Esophagus muscularis mucosa (tissue), 4 donors: ENCODE measurements at regions not wholly inside any gene's neighbourhood (a gene's known extent, or its start where the extent isn't known, plus 50 kb on each side); places are given as distances from the start of the nearest gene placed in this dataset.

Experiments used
- DNase-seq: peaks from one replicate; pipeline ENCODE4 v3.0.0-alpha.2; 2017; ENCODE audit errors: extremely low spot score
- H3K27ac ChIP-seq, 4 donors: fragments of 200-600 bp; sonication (generic); replicated peaks in 1 of 4; 1 replicate in 3 of 4; 2 replicates in 1 of 4; pipeline ENCODE4 v1.5.1; 2016 to 2019; ENCODE audit warnings: mild to moderate bottlenecking in 1 of 4
- H3K27me3 ChIP-seq, 4 donors: fragments of 200-600 bp; sonication (generic); one replicate each; pipeline versions ENCODE4 v1.5.1 to v1.6.0; 2016 to 2019
- H3K36me3 ChIP-seq, 4 donors: fragments of 200-600 bp; sonication (generic); one replicate each; pipeline ENCODE4 v1.5.1; 2016 to 2019
- H3K4me1 ChIP-seq, 4 donors: fragments of 200-600 bp; sonication (generic); one replicate each; pipeline ENCODE4 v1.5.1; 2016 to 2019
- H3K4me3 ChIP-seq, 4 donors: fragments of 200-600 bp; sonication (generic); 1 replicate in 2 of 4; 2 replicates in 2 of 4; pipeline ENCODE4 v1.5.1; 2016 to 2019; ENCODE audit warnings: mild to moderate bottlenecking in 4 of 4, moderate library complexity in 1 of 4
- H3K9me3 ChIP-seq, 4 donors: fragments of 200-600 bp; sonication (generic); 1 replicate in 3 of 4; 2 replicates in 1 of 4; pipeline ENCODE4 v1.5.1; 2016 to 2019
- CTCF ChIP-seq, 3 experiments: fragments of 200-600 bp in 2 of 3; fragments of 450-650 bp in 1 of 3; sonication (generic) in 2 of 3; IDR thresholded peaks; one replicate each; pipeline ENCODE4 v1.5.1; 2017 to 2019; ENCODE audit warnings: antibody characterized with exemption in 3 of 3, mild to moderate bottlenecking in 2 of 3, moderate library complexity in 1 of 3
- EP300 ChIP-seq: sonication (generic); formaldehyde crosslinking; IDR thresholded peaks from one replicate; pipeline ENCODE4 v1.6.1; 2017; ENCODE audit warnings: antibody characterized with exemption
- POLR2A ChIP-seq: fragments of 450-650 bp; IDR thresholded peaks from one replicate; pipeline ENCODE4 v1.6.1; 2017; ENCODE audit warnings: antibody characterized with exemption, moderate library complexity, mild to moderate bottlenecking, low read depth
- POLR2AphosphoS5 ChIP-seq, 2 donors: sonication (generic); formaldehyde crosslinking; IDR thresholded peaks; one replicate each; pipeline ENCODE4 v1.6.1; 2017; ENCODE audit warnings: antibody characterized with exemption in 2 of 2
- WGBS: methylation state at CpG from one replicate; pipeline ENCODE4 v1.1.5; 2018; 5-methylcytosine and 5-hydroxymethylcytosine counted together
- intact Hi-C: fragments of 100-400 bp; cut with DNase I; formaldehyde crosslinking; loops from one replicate; pipeline ENCODE4 v1.15.1; 2023

- WGBS: 94% methylated on average over 2 of the region's 2 CpGs
- H3K27me3 ChIP-seq: no peaks in the 10 kb centered on the region
- H3K36me3 ChIP-seq: no peaks in the 10 kb centered on the region
- DNase-seq: no peak
- H3K4me3 ChIP-seq: no peak overlapping the region
- intact Hi-C loops: no loop called here
- H3K4me1 ChIP-seq: no peaks in the 10 kb centered on the region
- no peaks in the 10 kb centered on the region for H3K9me3 ChIP-seq
- TF ChIP-seq POLR2A: no peak
- TF ChIP-seq CTCF (IDR thresholded peaks at IDR 0.05): no peak
- no peak for TF ChIP-seq POLR2AphosphoS5 (IDR thresholded peaks at IDR 0.05)
- no peak for TF ChIP-seq EP300
- no peak overlapping the region for H3K27ac ChIP-seq
Observed at GRCh38 chr5:165310031-165310430, 1804.6 kb downstream of the MAT2B start.

- Histone ChIP-seq H3K9me3 (no peaks in the 10 kb centered on the region), H3K27me3 (no peaks in the 10 kb centered on the region), H3K36me3 (no peaks in the 10 kb centered on the region), H3K27ac (no peak overlapping the region), H3K4me1 (no peaks in the 10 kb centered on the region), H3K4me3 (no peak overlapping the region)
- no peak for TF ChIP-seq EP300
- no peak for TF ChIP-seq POLR2A
- no peak for TF ChIP-seq POLR2AphosphoS5 (IDR thresholded peaks at IDR 0.05)
- no peak for TF ChIP-seq CTCF (IDR thresholded peaks at IDR 0.05)
- 76% methylated on average over 4 of the region's 4 CpGs for WGBS
- no peak for DNase-seq
- intact Hi-C loops: no loop called here
Observed at GRCh38 chr5:165321912-165322311, 1816.5 kb downstream of the MAT2B start.

- no peak overlapping the region for H3K27ac ChIP-seq
Observed at GRCh38 chr5:165325221-165325620, 1819.8 kb downstream of the MAT2B start.

GRCh38 chr5:165327631-165328030 is 1822.2 kb downstream of the MAT2B start:
- 98% methylated on average over 2 of the region's 2 CpGs for WGBS

More at GRCh38 chr5:165325221-165325620, 1819.8 kb downstream of the MAT2B start:
- WGBS: 93% methylated on average over 1 of the region's 1 CpG
- H3K36me3 ChIP-seq: no peaks in the 10 kb centered on the region
- intact Hi-C loops: no loop called here
- no peaks in the 10 kb centered on the region for H3K4me1 ChIP-seq
- no peak for DNase-seq
- H3K9me3 ChIP-seq: no peaks in the 10 kb centered on the region
- TF ChIP-seq CTCF (IDR thresholded peaks at IDR 0.05) (no peak), POLR2A (no peak), POLR2AphosphoS5 (IDR thresholded peaks at IDR 0.05) (no peak)
- no peak overlapping the region for H3K4me3 ChIP-seq
- H3K27me3 ChIP-seq: no peaks in the 10 kb centered on the region

More at GRCh38 chr5:165327631-165328030, 1822.2 kb downstream of the MAT2B start:
- TF ChIP-seq POLR2AphosphoS5 (IDR thresholded peaks at IDR 0.05) (no peak), CTCF (IDR thresholded peaks at IDR 0.05) (no peak), EP300 (no peak)
- no peaks in the 10 kb centered on the region for H3K27me3 ChIP-seq
- no peak overlapping the region for H3K4me3 ChIP-seq
- H3K4me1 ChIP-seq: no peaks in the 10 kb centered on the region
- DNase-seq: no peak
- H3K27ac ChIP-seq: no peak overlapping the region
- intact Hi-C loops: no loop called here
- no peaks in the 10 kb centered on the region for H3K36me3 ChIP-seq
- H3K9me3 ChIP-seq: no peaks in the 10 kb centered on the region
